ENCODE measurements at regions not wholly inside any gene's neighbourhood (a gene's known extent, or its start where the extent isn't known, plus 50 kb on each side); places are given as distances from the start of the nearest gene placed in this dataset.

GRCh38 chrX:39502486-39502885 is 595.3 kb downstream of the BCOR start:
- no peak for DNase-seq
- WGBS, 2 donors (ENCODE audit: low coverage in 1 of 2) = 71 to 76% methylated on average over 3 of the region's 3 CpGs

GRCh38 chrX:39504227-39504626 is 593.5 kb downstream of the BCOR start:
- no peak for DNase-seq
- no peaks in the 10 kb centered on the region for H3K4me1 ChIP-seq
- in situ Hi-C loops (cut with MboI; ENCODE audit: low pct_ligation_motif_present in 1 of 4, low pct_unique_long_range_greater_than_20kb in 1 of 4, low sequenced_read_pairs in 3 of 4) = no loop called here
- H3K27me3 ChIP-seq = no peaks in the 10 kb centered on the region
- H3K27ac ChIP-seq = no peak overlapping the region
- 58 to 90% methylated on average over 2 of the region's 2 CpGs for WGBS, 2 donors (ENCODE audit: low coverage in 1 of 2)
- intact Hi-C loops (cut with DNase I; ENCODE audit: low total_unique reads) = no loop called here
- no peaks in the 10 kb centered on the region for H3K36me3 ChIP-seq
- no peak overlapping the region for H3K4me3 ChIP-seq
- TF ChIP-seq POLR2AphosphoS5 (IDR thresholded peaks at IDR 0.05) (no peak), POLR2A (IDR thresholded peaks at IDR 0.05) (no peak), CTCF (IDR thresholded peaks at IDR 0.05) (no peak), EP300 (IDR thresholded peaks at IDR 0.05; ENCODE audit: low read depth) (no peak)
- no peaks in the 10 kb centered on the region for H3K9me3 ChIP-seq

More at GRCh38 chrX:39502486-39502885, 595.3 kb downstream of the BCOR start:
- no peak overlapping the region for H3K27ac ChIP-seq
- intact Hi-C loops (cut with DNase I; ENCODE audit: low total_unique reads) = no loop called here
- no peak for TF ChIP-seq POLR2AphosphoS5 (IDR thresholded peaks at IDR 0.05)
- in situ Hi-C loops (cut with MboI; ENCODE audit: low pct_ligation_motif_present in 1 of 4, low pct_unique_long_range_greater_than_20kb in 1 of 4, low sequenced_read_pairs in 3 of 4) = no loop called here
- no peaks in the 10 kb centered on the region for H3K4me1 ChIP-seq
- H3K4me3 ChIP-seq = no peak overlapping the region
- no peaks in the 10 kb centered on the region for H3K9me3 ChIP-seq
- no peaks in the 10 kb centered on the region for H3K27me3 ChIP-seq
- no peaks in the 10 kb centered on the region for H3K36me3 ChIP-seq

- WGBS, 2 donors (ENCODE audit: low coverage in 1 of 2) = 60 to 68% methylated on average over 1 to 5 of the region's 5 CpGs
- H3K9me3 ChIP-seq = no peaks in the 10 kb centered on the region
- H3K27me3 ChIP-seq = no peaks in the 10 kb centered on the region
- TF ChIP-seq POLR2A (IDR thresholded peaks at IDR 0.05) (no peak), EP300 (IDR thresholded peaks at IDR 0.05; ENCODE audit: low read depth) (no peak), POLR2AphosphoS5 (IDR thresholded peaks at IDR 0.05) (no peak), CTCF (IDR thresholded peaks at IDR 0.05) (no peak)
- in situ Hi-C loops (cut with MboI; ENCODE audit: low pct_ligation_motif_present in 1 of 4, low pct_unique_long_range_greater_than_20kb in 1 of 4, low sequenced_read_pairs in 3 of 4) = no loop called here
- no peaks in the 10 kb centered on the region for H3K36me3 ChIP-seq
- no peak overlapping the region for H3K4me3 ChIP-seq
- H3K27ac ChIP-seq = no peak overlapping the region
- intact Hi-C loops (cut with DNase I; ENCODE audit: low total_unique reads) = no loop called here
- H3K4me1 ChIP-seq = no peaks in the 10 kb centered on the region
- DNase-seq = no peak
These were observed 592.9 kb downstream of the BCOR start for GRCh38 chrX:39504850-39505259.

GRCh38 chrX:39506131-39506530 is 591.6 kb downstream of the BCOR start:
- in situ Hi-C loops (cut with MboI; ENCODE audit: low pct_ligation_motif_present in 1 of 4, low pct_unique_long_range_greater_than_20kb in 1 of 4, low sequenced_read_pairs in 3 of 4) (no loop called here), intact Hi-C loops (cut with DNase I; ENCODE audit: low total_unique reads) (no loop called here)
- TF ChIP-seq EP300 (IDR thresholded peaks at IDR 0.05; ENCODE audit: low read depth) (no peak), POLR2A (IDR thresholded peaks at IDR 0.05) (no peak)
- Histone ChIP-seq H3K27me3 (no peaks in the 10 kb centered on the region), H3K36me3 (no peaks in the 10 kb centered on the region), H3K9me3 (no peaks in the 10 kb centered on the region), H3K27ac (no peak overlapping the region), H3K4me3 (no peak overlapping the region), H3K4me1 (no peaks in the 10 kb centered on the region)
- 80 to 88% methylated on average over 1 to 9 of the region's 9 CpGs for WGBS, 2 donors (ENCODE audit: low coverage in 1 of 2)
- DNase-seq = no peak

GRCh38 chrX:39507034-39507433 is 590.7 kb downstream of the BCOR start:
- Histone ChIP-seq H3K36me3 (no peaks in the 10 kb centered on the region), H3K27ac (no peak overlapping the region), H3K27me3 (no peaks in the 10 kb centered on the region), H3K4me3 (no peak overlapping the region), H3K4me1 (no peaks in the 10 kb centered on the region), H3K9me3 (no peaks in the 10 kb centered on the region)
- intact Hi-C loops (cut with DNase I; ENCODE audit: low total_unique reads) = no loop called here
- in situ Hi-C loops (cut with MboI; ENCODE audit: low pct_ligation_motif_present in 1 of 4, low pct_unique_long_range_greater_than_20kb in 1 of 4, low sequenced_read_pairs in 3 of 4) = no loop called here
- DNase-seq = no peak
- TF ChIP-seq POLR2A (IDR thresholded peaks at IDR 0.05) (no peak), POLR2AphosphoS5 (IDR thresholded peaks at IDR 0.05) (no peak), CTCF (IDR thresholded peaks at IDR 0.05) (no peak)
- 75% methylated on average over 8 of the region's 8 CpGs; no CpG with 5 or more reads in 1 of the 2 donors for WGBS, 2 donors (ENCODE audit: low coverage in 1 of 2)

Data from transverse colon (tissue), 4 donors.